WTC11 (cell line): ENCODE measurements at regions not wholly inside any gene's neighbourhood (a gene's known extent, or its start where the extent isn't known, plus 50 kb on each side); places are given as distances from the start of the nearest gene placed in this dataset.

Experiments used
- CTCF ChIP-seq: fragments of 200-600 bp; IDR thresholded peaks from 2 replicates; pipeline ENCODE4 v1.8.0; 2022; ENCODE audit warnings: antibody characterized with exemption
- JUN ChIP-seq: sonication (generic); formaldehyde crosslinking; IDR thresholded peaks from 2 replicates; pipeline ENCODE4 v1.8.0; 2023; ENCODE audit warnings: mild to moderate bottlenecking, missing genetic modification reagents
- NR1H2 ChIP-seq: sonication (generic); formaldehyde crosslinking; IDR thresholded peaks from 2 replicates; pipeline ENCODE4 v1.9.0; 2021; ENCODE audit warnings: mild to moderate bottlenecking, moderate library complexity, missing genetic modification reagents
- NR2C2 ChIP-seq: sonication (generic); formaldehyde crosslinking; IDR thresholded peaks from 2 replicates; pipeline ENCODE4 v1.8.0; 2022; ENCODE audit warnings: mild to moderate bottlenecking, missing genetic modification reagents
- TP53 ChIP-seq: sonication (generic); formaldehyde crosslinking; IDR thresholded peaks from 2 replicates; pipeline ENCODE4 v1.8.1; 2023; ENCODE audit warnings: mild to moderate bottlenecking, missing genetic modification reagents
- ZNF317 ChIP-seq: sonication (generic); formaldehyde crosslinking; IDR thresholded peaks from 2 replicates; pipeline ENCODE4 v1.8.1; 2023; ENCODE audit warnings: low read depth, mild to moderate bottlenecking, moderate library complexity, missing genetic modification reagents, borderline replicate concordance
- TF ChIP-seq, protein P1 (sequence below): sonication (generic); formaldehyde crosslinking; IDR thresholded peaks from 2 replicates; pipeline ENCODE4 v1.8.0; 2022; ENCODE audit warnings: mild to moderate bottlenecking, missing genetic modification reagents
- TF ChIP-seq, protein P2 (sequence below): sonication (generic); formaldehyde crosslinking; IDR thresholded peaks from 2 replicates; pipeline ENCODE4 v1.8.1; 2023; ENCODE audit warnings: mild to moderate bottlenecking, missing genetic modification reagents, moderate library complexity

DNA sequence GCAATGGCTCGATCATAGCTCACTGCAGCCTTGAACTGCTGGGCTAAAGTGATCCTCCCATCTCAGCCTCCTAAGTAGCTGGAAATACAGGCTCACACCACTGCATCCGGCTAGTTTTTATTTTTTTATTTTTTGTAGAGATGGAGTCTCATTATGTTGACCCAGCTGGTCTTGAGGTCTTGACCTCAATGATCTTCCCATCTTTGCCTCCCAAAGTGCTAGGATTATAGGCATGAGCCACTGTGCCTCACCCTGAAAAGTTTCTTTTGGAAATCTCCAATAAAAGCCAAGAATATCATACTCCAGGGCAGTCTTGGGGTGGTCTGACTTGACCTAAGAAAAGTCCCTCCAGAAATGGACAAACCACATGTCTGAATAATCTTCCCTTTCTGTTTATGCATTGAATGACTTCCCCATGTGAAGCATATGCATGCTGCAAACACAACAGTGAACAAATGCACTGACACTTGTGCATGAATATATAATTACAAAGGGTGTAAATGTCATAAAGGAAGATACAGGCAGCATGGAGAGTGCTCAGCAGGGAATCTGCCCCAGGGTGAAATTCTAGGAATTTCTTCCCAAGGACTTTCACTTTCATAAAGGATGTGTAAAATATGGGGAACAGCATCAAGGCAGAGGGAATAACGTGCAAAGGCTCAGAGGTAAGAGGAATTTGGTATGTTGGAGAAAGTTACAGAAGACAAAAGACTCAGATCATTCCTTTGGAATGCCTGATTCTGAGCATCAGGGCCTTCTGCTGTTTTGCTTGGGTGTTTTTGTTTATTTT lies 142.4 kb upstream of the LYZL1 start:
- TF ChIP-seq CTCF (no peak), ZNF317 (CRISPR knock-in tag) (no peak), NR2C2 (CRISPR knock-in tag) (no peak), NR1H2 (no peak), JUN (CRISPR knock-in tag) (no peak), TP53 (CRISPR knock-in tag) (no peak)
- TF ChIP-seq, protein P1, sequence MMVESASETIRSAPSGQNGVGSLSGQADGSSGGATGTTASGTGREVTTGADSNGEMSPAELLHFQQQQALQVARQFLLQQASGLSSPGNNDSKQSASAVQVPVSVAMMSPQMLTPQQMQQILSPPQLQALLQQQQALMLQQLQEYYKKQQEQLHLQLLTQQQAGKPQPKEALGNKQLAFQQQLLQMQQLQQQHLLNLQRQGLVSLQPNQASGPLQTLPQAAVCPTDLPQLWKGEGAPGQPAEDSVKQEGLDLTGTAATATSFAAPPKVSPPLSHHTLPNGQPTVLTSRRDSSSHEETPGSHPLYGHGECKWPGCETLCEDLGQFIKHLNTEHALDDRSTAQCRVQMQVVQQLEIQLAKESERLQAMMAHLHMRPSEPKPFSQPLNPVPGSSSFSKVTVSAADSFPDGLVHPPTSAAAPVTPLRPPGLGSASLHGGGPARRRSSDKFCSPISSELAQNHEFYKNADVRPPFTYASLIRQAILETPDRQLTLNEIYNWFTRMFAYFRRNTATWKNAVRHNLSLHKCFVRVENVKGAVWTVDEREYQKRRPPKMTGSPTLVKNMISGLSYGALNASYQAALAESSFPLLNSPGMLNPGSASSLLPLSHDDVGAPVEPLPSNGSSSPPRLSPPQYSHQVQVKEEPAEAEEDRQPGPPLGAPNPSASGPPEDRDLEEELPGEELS (CRISPR knock-in tag) = no peak
- TF ChIP-seq, protein P2, sequence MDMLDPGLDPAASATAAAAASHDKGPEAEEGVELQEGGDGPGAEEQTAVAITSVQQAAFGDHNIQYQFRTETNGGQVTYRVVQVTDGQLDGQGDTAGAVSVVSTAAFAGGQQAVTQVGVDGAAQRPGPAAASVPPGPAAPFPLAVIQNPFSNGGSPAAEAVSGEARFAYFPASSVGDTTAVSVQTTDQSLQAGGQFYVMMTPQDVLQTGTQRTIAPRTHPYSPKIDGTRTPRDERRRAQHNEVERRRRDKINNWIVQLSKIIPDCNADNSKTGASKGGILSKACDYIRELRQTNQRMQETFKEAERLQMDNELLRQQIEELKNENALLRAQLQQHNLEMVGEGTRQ = no peak
